KMS-11 (cell line): ENCODE measurements at regions not wholly inside any gene's neighbourhood (a gene's known extent, or its start where the extent isn't known, plus 50 kb on each side); places are given as distances from the start of the nearest gene placed in this dataset.

Experiments
- H2AFZ ChIP-seq: fragments of 200-600 bp; sonication (generic); 2 replicates; pipeline ENCODE4 v1.6.1; 2016; ENCODE audit warnings: antibody characterized with exemption, mixed run types, low read depth
- H3K27ac ChIP-seq: fragments of 200-600 bp; sonication (generic); 2 replicates; pipeline ENCODE4 v1.6.1; 2016; ENCODE audit warnings: mild to moderate bottlenecking, mixed run types
- H3K27me3 ChIP-seq: fragments of 200-600 bp; sonication (generic); 2 replicates; pipeline ENCODE4 v1.6.1; 2017; ENCODE audit warnings: mild to moderate bottlenecking, low read depth, mixed run types, moderate library complexity; ENCODE audit not compliant: insufficient read depth
- H3K36me3 ChIP-seq: fragments of 200-600 bp; sonication (generic); 2 replicates; pipeline ENCODE4 v1.6.1; 2017; ENCODE audit warnings: mild to moderate bottlenecking, mixed run types; ENCODE audit not compliant: insufficient read depth
- H3K4me1 ChIP-seq: fragments of 200-600 bp; sonication (generic); 2 replicates; pipeline ENCODE4 v1.6.1; 2016; ENCODE audit warnings: mild to moderate bottlenecking, low read depth, mixed run types; ENCODE audit not compliant: poor library complexity, severe bottlenecking
- H3K4me2 ChIP-seq: fragments of 200-600 bp; sonication (generic); 2 replicates; pipeline ENCODE4 v1.7.0; 2016; ENCODE audit warnings: mild to moderate bottlenecking, mixed run types
- H3K4me3 ChIP-seq: fragments of 200-600 bp; sonication (generic); IDR thresholded peaks from 2 replicates; pipeline ENCODE4 v1.6.1; 2017; ENCODE audit warnings: low read depth, low read length, mixed read lengths; ENCODE audit not compliant: insufficient read depth
- H3K79me2 ChIP-seq: fragments of 200-600 bp; sonication (generic); 2 replicates; pipeline ENCODE4 v1.6.1; 2016; ENCODE audit warnings: low read depth, mixed run types; ENCODE audit not compliant: insufficient read depth
- H3K9ac ChIP-seq: fragments of 200-600 bp; sonication (generic); 2 replicates; pipeline ENCODE4 v1.6.1; 2016; ENCODE audit warnings: mild to moderate bottlenecking, mixed run types
- H4K20me1 ChIP-seq: fragments of 200-600 bp; sonication (generic); 2 replicates; pipeline ENCODE4 v1.6.1; 2016; ENCODE audit warnings: mild to moderate bottlenecking, mixed run types; ENCODE audit not compliant: insufficient read depth
- CTCF ChIP-seq: fragments of 200-600 bp; sonication (generic); conservative IDR thresholded peaks from 2 replicates; pipeline ENCODE4 v1.6.1; 2017; ENCODE audit warnings: low read depth, mild to moderate bottlenecking, antibody characterized with exemption, low read length, moderate library complexity, mixed read lengths

GRCh38 chr5:34563931-34564709 is 92.0 kb upstream of the RAI14 start:
- Histone ChIP-seq H4K20me1 (no peaks in the 10 kb centered on the region), H3K4me2 (no peak overlapping the region), H3K4me3 (no peak overlapping the region), H3K27ac (no peak overlapping the region), H3K27me3 (no peaks in the 10 kb centered on the region), H2AFZ (no peak overlapping the region), H3K4me1 (no peaks in the 10 kb centered on the region), H3K9ac (no peak overlapping the region), H3K36me3 (no peaks in the 10 kb centered on the region), H3K79me2 (no peaks in the 10 kb centered on the region)
- no peak for TF ChIP-seq CTCF

- Histone ChIP-seq H2AFZ (no peak overlapping the region), H3K27me3 (no peaks in the 10 kb centered on the region), H3K27ac (no peak overlapping the region)
These were observed 91.4 kb upstream of the RAI14 start for GRCh38 chr5:34564710-34565235.

GRCh38 chr5:34570143-34570542 is 86.0 kb upstream of the RAI14 start:
- Histone ChIP-seq H3K27me3 (no peaks in the 10 kb centered on the region), H3K36me3 (no peaks in the 10 kb centered on the region), H3K79me2 (no peaks in the 10 kb centered on the region), H3K27ac (no peak overlapping the region), H3K4me2 (no peak overlapping the region), H3K4me1 (no peaks in the 10 kb centered on the region), H2AFZ (no peak overlapping the region), H3K4me3 (no peak overlapping the region), H4K20me1 (no peaks in the 10 kb centered on the region), H3K9ac (no peak overlapping the region)
- no peak for TF ChIP-seq CTCF

More at GRCh38 chr5:34564710-34565235, 91.4 kb upstream of the RAI14 start:
- no peaks in the 10 kb centered on the region for H3K36me3 ChIP-seq
- no peak overlapping the region for H3K4me3 ChIP-seq
- no peaks in the 10 kb centered on the region for H3K79me2 ChIP-seq
- no peak overlapping the region for H3K4me2 ChIP-seq
- TF ChIP-seq CTCF = no peak
- H3K4me1 ChIP-seq = no peaks in the 10 kb centered on the region
- H3K9ac ChIP-seq = no peak overlapping the region
- H4K20me1 ChIP-seq = no peaks in the 10 kb centered on the region

- Histone ChIP-seq H3K4me3 (no peak overlapping the region), H3K4me2 (no peak overlapping the region), H3K36me3 (no peaks in the 10 kb centered on the region), H3K27me3 (no peaks in the 10 kb centered on the region), H3K79me2 (no peaks in the 10 kb centered on the region), H3K27ac (no peak overlapping the region), H2AFZ (no peak overlapping the region), H3K9ac (no peak overlapping the region), H4K20me1 (no peaks in the 10 kb centered on the region), H3K4me1 (no peaks in the 10 kb centered on the region)
- TF ChIP-seq CTCF = no peak
These were observed 85.1 kb upstream of the RAI14 start for GRCh38 chr5:34570721-34571676.
